HG02798 (cell line): ENCODE measurements at regions not wholly inside any gene's neighbourhood (a gene's known extent, or its start where the extent isn't known, plus 50 kb on each side); places are given as distances from the start of the nearest gene placed in this dataset.
"Not testable (repeated sequence)": the region's sequence is repeated elsewhere in the genome, so short reads cannot be mapped to it uniquely, and the experiment has no call there.

ENCODE experiments used
- ATAC-seq: cut with Tn5 transposase; IDR thresholded peaks from one replicate; pipeline ENCODE4 v1.9.1; 2021; ENCODE audit warnings: mild to moderate bottlenecking; ENCODE audit not compliant: unreplicated experiment, poor library complexity

GRCh38 chr7:156061689-156062255, 249.5 kb upstream of the SHH start:
- ATAC-seq: no peak

- ATAC-seq: no peak
Observed at GRCh38 chr7:156060925-156061324, 248.7 kb upstream of the SHH start.

GRCh38 chr7:156059369-156059768, 247.1 kb upstream of the SHH start:
- ATAC-seq: no peak

GRCh38 chr7:156058248-156058647, 246.0 kb upstream of the SHH start:
- no peak for ATAC-seq

GRCh38 chr7:156056534-156056933, 244.3 kb upstream of the SHH start:
- no peak for ATAC-seq

- ATAC-seq: no peak
Observed at GRCh38 chr7:156055206-156055822, 243.1 kb upstream of the SHH start.

GRCh38 chr7:156051884-156052283, 239.6 kb upstream of the SHH start:
- no peak for ATAC-seq

- no peak for ATAC-seq
Observed at GRCh38 chr7:156050636-156051569, 238.6 kb upstream of the SHH start.

- no peak for ATAC-seq
Observed at GRCh38 chr7:156049366-156049765, 237.1 kb upstream of the SHH start.

GRCh38 chr7:156046031-156046560, 233.8 kb upstream of the SHH start:
- no peak for ATAC-seq

- ATAC-seq: no peak
Observed at GRCh38 chr7:156043416-156044178, 231.3 kb upstream of the SHH start.

- no peak for ATAC-seq
Observed at GRCh38 chr7:156041398-156041797, 229.1 kb upstream of the SHH start.

- ATAC-seq: no peak
Observed at GRCh38 chr7:156039971-156040677, 227.9 kb upstream of the SHH start.

- ATAC-seq: no peak
Observed at GRCh38 chr7:156039194-156039593, 226.9 kb upstream of the SHH start.

GRCh38 chr7:156038345-156038744, 226.1 kb upstream of the SHH start:
- no peak for ATAC-seq

- no peak for ATAC-seq
Observed at GRCh38 chr7:156036153-156036552, 223.9 kb upstream of the SHH start.

- not testable (repeated sequence) for ATAC-seq
Observed at GRCh38 chr7:156035387-156035786, 223.1 kb upstream of the SHH start.

- no peak for ATAC-seq
Observed at GRCh38 chr7:156034397-156034796, 222.1 kb upstream of the SHH start.

GRCh38 chr7:156032973-156033372, 220.7 kb upstream of the SHH start:
- no peak for ATAC-seq
